GM12892 (cell line): ENCODE measurements at regions not wholly inside any gene's neighbourhood (a gene's known extent, or its start where the extent isn't known, plus 50 kb on each side); places are given as distances from the start of the nearest gene placed in this dataset.

Experiments used
- POLR2AphosphoS5 ChIP-seq: IDR thresholded peaks from 2 replicates; pipeline ENCODE4 v1.6.1; 2011; ENCODE audit warnings: low read depth, low read length, control low read depth
- TAF1 ChIP-seq: IDR thresholded peaks from 2 replicates; pipeline ENCODE4 v1.6.1; 2011; ENCODE audit warnings: low read depth, mild to moderate bottlenecking, control low read depth, low read length, borderline replicate concordance

GRCh38 chr4:128525992-128526630 is 238.5 kb upstream of the PGRMC2 start:
- TF ChIP-seq TAF1 (no peak), POLR2AphosphoS5 (no peak)
